Neuron (in vitro differentiated cells): ENCODE measurements at regions not wholly inside any gene's neighbourhood (a gene's known extent, or its start where the extent isn't known, plus 50 kb on each side); places are given as distances from the start of the nearest gene placed in this dataset.

Source experiments
- H2AFZ ChIP-seq: one replicate; pipeline ENCODE4 v1.6.1; 2013; ENCODE audit warnings: low read depth, mild to moderate bottlenecking, inconsistent platforms, low read length, moderate library complexity
- H3K27me3 ChIP-seq: one replicate; pipeline ENCODE4 v1.6.1; 2013; ENCODE audit warnings: low read length; ENCODE audit not compliant: insufficient read depth
- H3K36me3 ChIP-seq: one replicate; pipeline ENCODE4 v1.6.1; 2013; ENCODE audit warnings: low read length; ENCODE audit not compliant: insufficient read depth
- H3K4me1 ChIP-seq: one replicate; pipeline ENCODE4 v1.6.1; 2013; ENCODE audit warnings: low read length; ENCODE audit not compliant: insufficient read depth
- H3K4me3 ChIP-seq: 2 replicates; pipeline ENCODE4 v1.5.1; 2013; ENCODE audit warnings: mild to moderate bottlenecking, low read length, moderate library complexity
- H3K9me3 ChIP-seq: one replicate; pipeline ENCODE4 v1.6.1; 2013; ENCODE audit warnings: low read length

GRCh38 chr10:111488668-111489067, 411.8 kb downstream of the ADRA2A start:
- Histone ChIP-seq H3K9me3 (peaks cover 3% of the 10 kb centered on the region), H3K4me1 (no peaks in the 10 kb centered on the region), H3K36me3 (no peaks in the 10 kb centered on the region), H2AFZ (no peak overlapping the region), H3K27me3 (no peaks in the 10 kb centered on the region), H3K4me3 (no peak overlapping the region)

DNA sequence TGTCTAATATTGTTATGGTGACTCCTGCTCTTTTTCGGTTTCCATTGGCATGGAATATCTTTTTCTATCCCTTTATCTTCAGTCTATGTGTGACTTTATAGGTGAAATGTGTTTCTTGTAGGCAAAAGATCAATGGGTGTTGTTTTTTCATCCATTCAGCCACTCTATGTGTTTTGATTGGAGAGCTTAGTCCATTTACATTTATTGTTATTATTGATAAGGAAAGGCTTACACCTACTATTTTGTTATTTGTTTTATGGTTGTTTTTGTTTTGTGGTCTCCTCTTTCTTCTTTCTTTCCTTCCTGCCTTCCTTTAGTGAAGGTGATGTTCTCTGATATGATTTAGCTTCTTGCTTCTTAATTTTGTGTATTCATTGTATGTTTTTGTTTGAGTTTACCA, 414.3 kb downstream of the ADRA2A start:
- no peaks in the 10 kb centered on the region for H3K36me3 ChIP-seq
- peaks cover 3% of the 10 kb centered on the region for H3K9me3 ChIP-seq
- H3K4me1 ChIP-seq, result no peaks in the 10 kb centered on the region
- no peak overlapping the region for H3K4me3 ChIP-seq
- no peaks in the 10 kb centered on the region for H3K27me3 ChIP-seq
- no peak overlapping the region for H2AFZ ChIP-seq

DNA sequence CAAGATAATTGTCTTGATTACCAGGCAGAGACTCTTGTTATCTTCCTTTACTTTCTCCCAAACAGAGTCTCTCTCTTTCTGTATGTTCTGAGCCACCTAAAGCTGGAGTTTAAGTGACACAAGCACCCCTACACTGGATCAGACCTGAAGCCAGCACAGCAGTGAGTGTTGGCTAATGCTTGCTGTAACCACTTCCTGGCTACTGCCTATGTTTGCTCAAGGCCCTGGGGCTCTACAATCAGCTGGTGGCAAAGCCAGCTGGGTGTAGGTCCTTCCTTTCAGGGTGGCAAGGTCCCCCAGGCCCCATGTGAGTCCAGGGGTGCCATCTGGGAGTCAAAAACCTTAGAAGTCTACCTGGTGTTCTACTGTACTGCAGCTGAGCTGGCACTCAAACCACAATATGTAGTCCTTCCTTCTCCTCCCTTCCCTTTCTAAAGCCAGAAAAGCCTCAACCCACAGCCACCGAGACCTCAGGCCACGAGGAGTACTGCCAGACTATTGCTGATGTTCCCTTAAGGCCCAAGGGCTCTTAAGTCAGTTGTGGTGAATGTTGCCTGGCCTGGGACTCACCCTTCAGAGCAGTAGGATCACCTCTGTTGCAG, 416.3 kb downstream of the ADRA2A start:
- H3K9me3 ChIP-seq, result peaks cover 3% of the 10 kb centered on the region
- H3K27me3 ChIP-seq, result no peaks in the 10 kb centered on the region
- H3K36me3 ChIP-seq, result no peaks in the 10 kb centered on the region
- no peak overlapping the region for H3K4me3 ChIP-seq
- H3K4me1 ChIP-seq, result no peaks in the 10 kb centered on the region
- no peak overlapping the region for H2AFZ ChIP-seq

GRCh38 chr10:111498560-111498959, 421.7 kb downstream of the ADRA2A start:
- no peak overlapping the region for H3K4me3 ChIP-seq
- H2AFZ ChIP-seq, result no peak overlapping the region
- no peaks in the 10 kb centered on the region for H3K9me3 ChIP-seq
- H3K4me1 ChIP-seq, result no peaks in the 10 kb centered on the region
- H3K27me3 ChIP-seq, result no peaks in the 10 kb centered on the region
- no peaks in the 10 kb centered on the region for H3K36me3 ChIP-seq

DNA sequence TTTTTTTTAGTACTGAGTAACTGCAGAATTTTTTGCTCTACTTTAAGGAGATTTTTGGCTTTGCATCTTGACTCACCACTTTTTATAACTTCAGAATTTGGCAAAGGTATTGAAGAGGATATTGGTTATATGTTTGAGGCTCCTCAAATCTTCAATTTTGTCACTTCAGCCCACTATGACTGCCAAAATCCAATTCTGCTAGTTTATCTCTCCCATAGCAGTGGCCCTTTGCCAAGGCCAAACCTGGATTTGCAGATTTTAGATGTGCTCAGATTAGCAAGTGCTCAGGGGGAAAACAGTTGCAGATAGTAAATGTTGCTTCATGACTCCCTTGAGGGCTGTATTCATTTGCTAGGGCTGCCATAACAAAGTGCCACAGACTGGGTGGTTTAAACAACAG, 427.5 kb downstream of the ADRA2A start:
- no peak overlapping the region for H2AFZ ChIP-seq
- no peaks in the 10 kb centered on the region for H3K4me1 ChIP-seq
- no peak overlapping the region for H3K4me3 ChIP-seq
- H3K36me3 ChIP-seq, result no peaks in the 10 kb centered on the region
- H3K9me3 ChIP-seq, result no peaks in the 10 kb centered on the region
- H3K27me3 ChIP-seq, result no peaks in the 10 kb centered on the region

DNA sequence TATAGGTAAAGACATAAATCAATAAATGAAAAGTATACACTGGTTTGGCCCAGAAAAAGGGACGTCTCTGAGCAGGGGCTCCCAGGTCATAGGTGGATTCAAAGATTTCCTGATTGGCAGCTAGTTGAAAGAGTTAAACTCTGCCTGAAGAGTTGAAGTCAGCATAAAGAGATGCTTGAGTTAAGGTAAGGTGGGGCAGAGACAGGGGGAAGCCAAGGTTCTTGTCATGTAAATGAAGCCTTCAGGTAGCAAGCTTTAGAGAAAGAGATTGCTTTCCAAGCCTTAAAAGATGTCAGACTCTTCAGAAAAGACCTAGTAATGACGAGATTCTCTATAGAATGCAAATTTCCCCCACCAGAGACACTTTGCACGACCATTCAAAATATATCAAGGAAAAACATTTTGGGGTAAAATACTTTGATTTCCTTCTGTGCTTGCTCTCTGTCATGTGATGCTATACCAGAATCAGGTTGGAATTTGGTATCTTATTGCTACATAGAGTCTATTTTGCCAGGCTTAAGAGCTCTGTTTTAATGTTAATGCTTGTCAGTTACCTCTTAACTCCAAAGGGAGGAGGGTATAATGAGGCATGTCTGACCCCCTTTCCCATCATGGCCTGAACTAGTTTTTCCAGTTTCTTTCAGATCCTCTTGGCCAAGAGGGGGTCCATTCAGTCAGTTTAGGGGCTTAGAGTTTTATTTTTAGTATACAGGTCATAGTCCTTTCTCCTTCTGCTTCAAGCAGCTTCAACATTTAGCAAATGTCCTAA, 429.6 kb downstream of the ADRA2A start:
- Histone ChIP-seq H3K4me1 (no peaks in the 10 kb centered on the region), H3K9me3 (no peaks in the 10 kb centered on the region), H2AFZ (no peak overlapping the region), H3K4me3 (no peak overlapping the region), H3K27me3 (no peaks in the 10 kb centered on the region), H3K36me3 (no peaks in the 10 kb centered on the region)

DNA sequence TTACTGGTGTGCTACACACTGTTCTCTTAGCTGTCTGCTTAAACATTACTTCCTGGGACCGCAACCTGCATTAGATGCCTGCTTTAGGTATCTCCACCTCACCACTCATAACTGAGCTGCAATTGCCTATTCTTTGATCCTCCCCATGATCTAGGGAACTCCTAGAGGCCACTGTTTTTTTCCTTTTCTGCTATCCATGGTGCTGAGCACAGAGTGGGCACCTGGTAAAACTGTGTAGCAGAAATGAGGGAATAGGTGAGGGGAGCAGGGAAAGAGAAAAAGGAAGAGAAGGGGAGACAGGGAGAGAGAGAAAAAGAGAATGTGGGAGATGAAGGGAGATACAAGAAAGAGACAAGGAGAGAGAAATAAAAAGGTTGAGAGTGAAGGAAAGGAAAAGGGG, 434.9 kb downstream of the ADRA2A start:
- no peak overlapping the region for H2AFZ ChIP-seq
- H3K36me3 ChIP-seq, result no peaks in the 10 kb centered on the region
- no peaks in the 10 kb centered on the region for H3K9me3 ChIP-seq
- no peaks in the 10 kb centered on the region for H3K4me1 ChIP-seq
- no peak overlapping the region for H3K4me3 ChIP-seq
- H3K27me3 ChIP-seq, result no peaks in the 10 kb centered on the region

DNA sequence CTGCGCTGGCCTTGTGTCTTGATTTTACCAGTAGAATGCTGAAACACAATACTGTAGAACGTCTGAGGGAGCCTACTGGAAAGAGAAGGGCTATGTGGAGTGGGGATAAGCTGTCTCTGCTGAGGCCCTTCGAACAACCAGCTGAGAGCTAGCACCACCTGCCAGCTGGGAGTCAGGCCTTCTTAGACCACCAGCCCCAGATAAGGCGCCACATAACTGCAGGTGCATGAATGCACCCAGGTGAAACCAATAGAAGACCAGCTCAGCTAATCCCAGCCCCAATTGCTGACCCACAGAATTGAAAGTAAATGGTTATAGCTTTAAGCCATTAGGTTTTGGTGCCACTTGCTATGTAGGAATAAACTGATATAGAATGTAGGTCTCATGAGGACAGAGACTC, 438.4 kb downstream of the ADRA2A start:
- Histone ChIP-seq H3K4me3 (no peak overlapping the region), H3K4me1 (no peaks in the 10 kb centered on the region), H3K27me3 (no peaks in the 10 kb centered on the region), H2AFZ (no peak overlapping the region), H3K9me3 (no peaks in the 10 kb centered on the region), H3K36me3 (no peaks in the 10 kb centered on the region)

DNA sequence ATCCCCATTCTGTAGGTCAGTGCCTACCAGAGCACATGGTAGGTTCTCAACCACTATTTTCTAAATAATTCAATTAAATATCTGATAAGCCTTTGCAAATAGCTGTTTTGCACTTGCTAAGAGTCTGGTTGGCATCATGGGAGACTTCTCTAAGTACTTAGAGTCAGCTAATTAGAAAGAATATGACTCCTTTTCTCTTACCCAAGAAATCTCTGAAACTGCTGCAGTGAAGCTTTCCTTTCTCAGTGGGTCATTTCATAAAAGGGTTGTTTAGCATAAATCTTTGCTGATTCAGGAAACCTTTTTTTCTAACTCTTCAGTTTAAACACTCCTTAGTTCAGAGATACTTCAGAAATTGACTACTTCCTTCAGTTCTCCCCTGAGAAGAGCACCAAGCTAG, 438.9 kb downstream of the ADRA2A start:
- Histone ChIP-seq H3K4me3 (no peak overlapping the region), H3K9me3 (no peaks in the 10 kb centered on the region), H3K36me3 (no peaks in the 10 kb centered on the region), H3K4me1 (no peaks in the 10 kb centered on the region), H2AFZ (no peak overlapping the region), H3K27me3 (no peaks in the 10 kb centered on the region)

GRCh38 chr10:111516144-111516543, 439.3 kb downstream of the ADRA2A start:
- Histone ChIP-seq H3K9me3 (no peaks in the 10 kb centered on the region), H3K27me3 (no peaks in the 10 kb centered on the region), H3K36me3 (no peaks in the 10 kb centered on the region), H2AFZ (no peak overlapping the region), H3K4me3 (no peak overlapping the region), H3K4me1 (no peaks in the 10 kb centered on the region)

DNA sequence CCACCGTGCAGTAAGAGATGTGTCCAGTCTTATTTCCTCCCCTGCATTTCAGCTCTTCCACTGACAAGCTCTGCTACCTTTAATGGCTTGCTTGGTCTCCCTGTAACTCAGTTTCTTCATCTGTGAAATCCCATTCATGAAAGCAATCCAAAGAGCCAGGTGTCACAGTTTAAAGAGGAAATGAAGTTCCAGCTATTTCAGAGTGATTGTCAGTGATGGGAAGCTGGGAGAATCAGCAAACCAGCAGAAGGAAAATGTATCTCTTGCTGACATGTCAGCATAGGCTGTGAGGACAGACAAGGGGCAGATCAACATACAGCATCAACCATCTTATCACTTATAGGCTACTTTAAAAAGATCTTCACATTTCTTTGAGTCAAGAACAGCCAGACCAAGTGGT, 445.3 kb downstream of the ADRA2A start:
- H3K9me3 ChIP-seq, result no peaks in the 10 kb centered on the region
- no peak overlapping the region for H2AFZ ChIP-seq
- H3K4me3 ChIP-seq, result no peak overlapping the region
- no peaks in the 10 kb centered on the region for H3K4me1 ChIP-seq
- no peaks in the 10 kb centered on the region for H3K27me3 ChIP-seq
- no peaks in the 10 kb centered on the region for H3K36me3 ChIP-seq

DNA sequence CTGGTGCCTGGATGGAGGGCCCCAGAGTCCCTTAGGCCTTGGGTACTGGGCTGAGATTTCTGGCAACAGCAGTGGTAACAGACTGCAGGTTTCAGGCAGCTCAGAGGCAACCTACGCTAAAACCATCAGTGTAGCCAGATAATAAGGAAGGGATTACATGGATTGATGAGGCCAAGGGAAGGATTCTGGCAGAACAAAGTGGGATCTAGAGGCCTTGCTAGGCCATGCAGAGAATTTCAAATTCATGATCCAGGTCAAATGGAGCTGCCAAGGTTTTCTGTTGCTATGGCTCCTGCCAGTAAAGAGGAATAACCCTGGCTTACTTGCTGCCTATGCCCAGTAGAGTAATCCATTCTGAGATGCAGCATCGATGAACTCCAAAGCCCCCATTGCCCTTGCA, 445.7 kb downstream of the ADRA2A start:
- Histone ChIP-seq H3K27me3 (no peaks in the 10 kb centered on the region), H3K36me3 (no peaks in the 10 kb centered on the region), H3K9me3 (no peaks in the 10 kb centered on the region), H3K4me3 (no peak overlapping the region), H2AFZ (no peak overlapping the region), H3K4me1 (no peaks in the 10 kb centered on the region)

- H3K36me3 ChIP-seq, result no peaks in the 10 kb centered on the region
- H2AFZ ChIP-seq, result no peak overlapping the region
- H3K4me1 ChIP-seq, result no peaks in the 10 kb centered on the region
- H3K9me3 ChIP-seq, result no peaks in the 10 kb centered on the region
- H3K4me3 ChIP-seq, result no peak overlapping the region
- H3K27me3 ChIP-seq, result no peaks in the 10 kb centered on the region
Observed at GRCh38 chr10:111523016-111523415, 446.2 kb downstream of the ADRA2A start.

DNA sequence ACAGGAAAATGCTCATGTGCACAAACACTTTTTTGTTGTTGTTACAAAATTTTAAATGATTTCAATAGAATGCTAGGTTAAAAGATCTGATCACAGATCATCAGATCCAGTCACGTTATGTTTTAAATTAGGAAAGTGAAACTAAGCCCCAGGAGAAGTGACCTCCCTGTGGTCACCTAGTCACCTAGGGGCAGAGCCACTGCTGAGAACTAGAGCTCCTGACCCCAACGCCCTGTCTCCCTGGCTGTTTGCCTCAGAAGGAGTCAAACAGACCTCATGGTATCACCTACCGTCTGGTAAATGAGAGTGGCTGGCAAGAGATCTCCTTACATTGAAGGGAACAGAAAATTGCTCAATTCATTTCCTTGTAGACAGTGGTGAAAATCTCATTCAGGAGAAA, 447.3 kb downstream of the ADRA2A start:
- no peaks in the 10 kb centered on the region for H3K9me3 ChIP-seq
- no peaks in the 10 kb centered on the region for H3K36me3 ChIP-seq
- H2AFZ ChIP-seq, result no peak overlapping the region
- no peaks in the 10 kb centered on the region for H3K27me3 ChIP-seq
- no peak overlapping the region for H3K4me3 ChIP-seq
- no peaks in the 10 kb centered on the region for H3K4me1 ChIP-seq
